Mucosa of descending colon (tissue), 3 donors: ENCODE measurements at regions not wholly inside any gene's neighbourhood (a gene's known extent, or its start where the extent isn't known, plus 50 kb on each side); places are given as distances from the start of the nearest gene placed in this dataset.

ENCODE experiments used
- ATAC-seq: fragments of 200-7000 bp; cut with Tn5 transposase; one replicate; pipeline ENCODE4 v1.9.1; 2020; ENCODE audit warnings: mild to moderate bottlenecking, moderate library complexity
- DNase-seq, 3 donors: peaks; one replicate each; pipeline ENCODE4 v3.0.0-alpha.2; 2020
- H3K36me3 ChIP-seq: fragments of 200-600 bp; one replicate; pipeline ENCODE4 v1.8.0; 2021; ENCODE audit warnings: low read depth, mild to moderate bottlenecking
- H3K4me1 ChIP-seq: fragments of 200-600 bp; one replicate; pipeline ENCODE4 v1.8.0; 2021; ENCODE audit warnings: low read depth, mild to moderate bottlenecking
- H3K4me3 ChIP-seq: fragments of 200-600 bp; one replicate; pipeline ENCODE4 v1.8.0; 2021; ENCODE audit warnings: mild to moderate bottlenecking
- H3K9me3 ChIP-seq: fragments of 200-600 bp; one replicate; pipeline ENCODE4 v1.8.0; 2021; ENCODE audit warnings: mild to moderate bottlenecking
- intact Hi-C, 2 donors: fragments of 100-400 bp; cut with DNase I in 1 of 2; cut with micrococcal nuclease in 1 of 2; formaldehyde crosslinking; loops; one replicate each; pipeline versions ENCODE4 v1.11.0 to v1.11.1; 2022; cut with DNase I, micrococcal nuclease
- TF ChIP-seq, protein P1 (sequence below): fragments of 200-600 bp; IDR thresholded peaks from one replicate; pipeline ENCODE4 v1.8.0; 2022; ENCODE audit warnings: antibody characterized with exemption, mild to moderate bottlenecking
- donor health status: DM: no; HTN: no; CAD: no; lungs with moderate emphysema.
- donor health status: DM: no; HTN: no; CAD: no.
- donor health status: DM: no; HTN: yes; CAD: no.

DNA sequence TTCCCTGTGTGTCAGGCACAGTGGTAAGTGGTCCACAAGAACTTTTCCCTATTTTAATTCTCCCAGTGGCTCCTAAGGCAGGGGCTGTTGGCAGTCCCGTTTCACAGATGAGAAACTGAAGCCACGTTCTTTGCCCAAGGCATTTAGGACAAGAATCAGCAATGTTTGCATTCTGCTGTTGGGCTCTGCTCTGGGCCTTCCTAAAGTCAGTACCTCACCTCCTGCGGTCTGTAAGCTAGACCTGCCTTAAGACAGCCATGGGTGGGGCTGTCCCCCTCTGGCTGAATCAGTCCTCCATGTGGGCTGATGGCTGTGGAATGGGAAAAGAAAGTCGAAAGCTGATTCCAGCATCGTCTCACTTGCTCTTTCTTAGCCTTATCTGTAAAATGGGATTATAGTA is 304.8 kb downstream of the MAF start:
- ATAC-seq: no peak
- Histone ChIP-seq H3K4me1 (no peaks in the 10 kb centered on the region), H3K4me3 (no peak overlapping the region), H3K36me3 (no peaks in the 10 kb centered on the region), H3K9me3 (no peaks in the 10 kb centered on the region)
- TF ChIP-seq, protein P1, sequence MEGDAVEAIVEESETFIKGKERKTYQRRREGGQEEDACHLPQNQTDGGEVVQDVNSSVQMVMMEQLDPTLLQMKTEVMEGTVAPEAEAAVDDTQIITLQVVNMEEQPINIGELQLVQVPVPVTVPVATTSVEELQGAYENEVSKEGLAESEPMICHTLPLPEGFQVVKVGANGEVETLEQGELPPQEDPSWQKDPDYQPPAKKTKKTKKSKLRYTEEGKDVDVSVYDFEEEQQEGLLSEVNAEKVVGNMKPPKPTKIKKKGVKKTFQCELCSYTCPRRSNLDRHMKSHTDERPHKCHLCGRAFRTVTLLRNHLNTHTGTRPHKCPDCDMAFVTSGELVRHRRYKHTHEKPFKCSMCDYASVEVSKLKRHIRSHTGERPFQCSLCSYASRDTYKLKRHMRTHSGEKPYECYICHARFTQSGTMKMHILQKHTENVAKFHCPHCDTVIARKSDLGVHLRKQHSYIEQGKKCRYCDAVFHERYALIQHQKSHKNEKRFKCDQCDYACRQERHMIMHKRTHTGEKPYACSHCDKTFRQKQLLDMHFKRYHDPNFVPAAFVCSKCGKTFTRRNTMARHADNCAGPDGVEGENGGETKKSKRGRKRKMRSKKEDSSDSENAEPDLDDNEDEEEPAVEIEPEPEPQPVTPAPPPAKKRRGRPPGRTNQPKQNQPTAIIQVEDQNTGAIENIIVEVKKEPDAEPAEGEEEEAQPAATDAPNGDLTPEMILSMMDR: no peak
- intact Hi-C loops: no loop called here
- no peak for DNase-seq

DNA sequence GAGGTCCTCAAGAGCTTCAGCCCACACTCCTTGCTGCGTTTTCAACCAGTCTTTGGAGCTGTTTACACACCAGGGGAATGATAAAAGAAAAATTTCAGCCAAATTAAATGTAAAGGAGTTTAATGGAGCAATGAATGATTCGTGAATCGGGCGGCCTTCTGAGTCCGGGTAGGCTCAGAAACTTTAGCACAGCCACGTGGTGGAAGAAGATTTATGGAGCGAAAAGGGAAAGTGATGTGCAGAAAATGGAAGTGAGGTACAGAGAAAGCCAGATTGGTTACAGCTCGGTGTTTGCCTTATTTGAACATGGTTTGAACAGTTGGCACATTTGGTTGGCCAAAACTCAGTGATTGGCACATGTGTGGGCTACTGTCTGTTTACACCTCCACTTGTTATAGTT is 305.4 kb downstream of the MAF start:
- no peak overlapping the region for H3K4me3 ChIP-seq
- H3K36me3 ChIP-seq: no peaks in the 10 kb centered on the region
- no peaks in the 10 kb centered on the region for H3K9me3 ChIP-seq
- ATAC-seq (no peak), DNase-seq (no peak)
- no peaks in the 10 kb centered on the region for H3K4me1 ChIP-seq
- intact Hi-C loops: no loop called here
- TF ChIP-seq, protein P1: no peak

DNA sequence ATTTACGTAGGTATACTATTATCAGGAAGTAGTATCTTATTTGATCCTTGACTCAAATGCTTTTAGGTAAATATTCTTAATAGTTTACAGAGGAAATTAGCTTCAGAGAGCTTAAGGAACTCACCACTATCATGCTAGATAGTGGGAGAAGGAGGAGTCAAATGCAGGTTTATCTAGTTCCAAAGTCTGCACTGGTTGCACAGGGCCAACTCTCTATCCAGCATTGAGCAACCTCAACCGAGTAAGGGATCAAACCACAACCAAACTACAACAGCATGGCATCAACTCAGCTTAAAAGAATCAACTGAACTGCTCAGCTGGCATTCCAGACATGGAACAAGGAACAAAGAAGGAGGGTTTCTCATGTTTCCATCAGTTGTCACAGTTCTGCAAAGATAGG is 306.0 kb downstream of the MAF start:
- TF ChIP-seq, protein P1: no peak
- H3K4me3 ChIP-seq: no peak overlapping the region
- no peaks in the 10 kb centered on the region for H3K36me3 ChIP-seq
- H3K4me1 ChIP-seq: no peaks in the 10 kb centered on the region
- no peak for DNase-seq
- no peaks in the 10 kb centered on the region for H3K9me3 ChIP-seq
- no peak for ATAC-seq
- intact Hi-C loops: no loop called here

DNA sequence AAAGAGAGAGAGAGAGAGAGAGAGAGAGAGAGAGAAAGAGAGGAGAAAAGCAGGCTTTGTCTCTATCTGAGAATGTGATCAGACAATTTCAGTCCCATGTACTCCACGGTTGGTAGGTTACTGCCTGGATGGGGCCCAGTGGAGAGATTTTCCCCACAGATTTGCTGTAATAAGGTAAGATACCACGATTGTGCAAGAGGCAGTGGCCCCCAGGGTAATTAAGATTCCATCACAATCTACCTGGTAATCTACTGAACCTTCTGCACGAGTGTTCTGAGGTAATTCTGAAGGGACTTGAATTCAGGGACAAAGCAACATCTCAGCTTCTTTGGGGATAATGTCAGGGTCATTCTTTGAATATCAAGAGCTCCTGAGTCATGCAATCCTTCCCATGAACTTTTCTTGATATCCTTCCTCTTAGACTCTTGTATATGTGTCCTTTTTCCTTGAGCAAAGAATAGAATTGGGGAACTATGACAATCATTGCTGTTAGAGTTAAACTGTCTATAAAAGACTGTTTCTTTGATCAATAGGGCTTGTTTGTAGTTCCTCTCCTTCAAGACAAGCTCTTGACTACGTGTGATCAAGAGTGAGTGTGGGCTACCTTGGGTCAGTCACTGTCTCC is 306.6 kb downstream of the MAF start:
- Histone ChIP-seq H3K36me3 (no peaks in the 10 kb centered on the region), H3K4me3 (no peak overlapping the region), H3K4me1 (no peaks in the 10 kb centered on the region), H3K9me3 (no peaks in the 10 kb centered on the region)
- no peak for ATAC-seq
- DNase-seq: no peak
- TF ChIP-seq, protein P1: no peak
- intact Hi-C loops: no loop called here

DNA sequence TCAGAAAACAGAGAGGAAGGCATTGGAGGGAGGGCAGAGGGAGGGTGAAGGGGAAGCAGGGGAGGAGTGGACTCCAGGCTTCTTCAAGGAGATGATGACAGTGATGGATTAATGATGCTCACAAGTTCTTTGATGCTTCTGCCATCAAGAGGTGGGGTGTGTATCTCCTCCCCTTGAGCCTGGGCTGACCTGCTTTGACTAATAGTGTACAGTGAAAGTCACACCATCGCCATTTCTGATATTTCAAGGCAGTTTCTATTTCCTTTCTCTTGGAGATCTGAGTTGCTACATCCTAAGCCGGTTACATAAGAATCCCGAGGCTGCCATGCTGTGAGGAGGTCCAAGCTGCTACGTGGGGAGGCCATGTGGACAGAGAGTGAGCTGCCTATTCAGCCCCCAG is 312.5 kb downstream of the MAF start:
- TF ChIP-seq, protein P1: no peak
- H3K9me3 ChIP-seq: no peaks in the 10 kb centered on the region
- ATAC-seq: no peak

DNA sequence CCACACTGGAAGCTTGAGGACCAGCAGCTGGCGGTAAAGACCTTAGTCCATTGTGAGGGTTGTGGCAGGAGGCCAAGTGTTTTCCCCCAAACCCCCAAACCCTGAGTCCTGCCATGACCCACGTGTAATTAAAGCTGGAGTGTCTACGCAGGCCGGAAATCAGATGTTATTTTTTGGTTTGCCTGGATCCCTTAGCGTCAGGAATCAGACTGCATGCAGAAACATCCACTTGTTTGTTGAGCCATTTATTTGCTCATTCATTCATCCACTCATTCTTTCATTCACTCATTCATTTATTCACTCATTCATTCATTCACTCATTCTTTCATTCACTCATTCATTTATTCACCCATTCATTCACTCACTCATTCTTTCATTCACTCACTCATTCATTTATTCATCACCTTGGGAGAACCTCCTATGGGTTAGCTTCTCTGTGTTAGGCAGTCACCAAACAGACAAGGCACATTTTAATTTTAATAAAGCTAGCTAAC is 313.1 kb downstream of the MAF start:
- Histone ChIP-seq H3K36me3 (no peaks in the 10 kb centered on the region), H3K9me3 (no peaks in the 10 kb centered on the region), H3K4me3 (no peak overlapping the region), H3K4me1 (peaks cover 11% of the 10 kb centered on the region)
- intact Hi-C loops: no loop called here
- TF ChIP-seq, protein P1: no peak
- ATAC-seq: no peak
- no peak for DNase-seq

More for the DNA sequence above, 312.5 kb downstream of the MAF start:
- intact Hi-C loops: no loop called here
- H3K36me3 ChIP-seq: no peaks in the 10 kb centered on the region
- DNase-seq: no peak
- peaks cover 11% of the 10 kb centered on the region for H3K4me1 ChIP-seq
- H3K4me3 ChIP-seq: no peak overlapping the region
